IMR-90 (cell line): ENCODE measurements at regions not wholly inside any gene's neighbourhood (a gene's known extent, or its start where the extent isn't known, plus 50 kb on each side); places are given as distances from the start of the nearest gene placed in this dataset.

Experiments
- ATAC-seq: fragments of 200-7000 bp; cut with Tn5 transposase; 2 replicates; pipeline ENCODE4 v1.9.1; 2020; ENCODE audit warnings: low read depth, mild to moderate bottlenecking, moderate library complexity
- BruUV-seq: library from RNA; stranded (reverse); fragments of 400-500 nt; replicated peaks from 2 replicates; lab custom pipeline; 2021; lab: Mats Ljungman, UMichigan
- CTCF ChIA-PET: fragments of 300-600 bp; formaldehyde crosslinking; extraction: SDS; loops from one replicate; lab custom pipeline; 2021; ENCODE audit warnings: antibody characterized with exemption; lab: Yijun Ruan, JAX
- POLR2A ChIA-PET: fragments of 300-600 bp; sonication (Branson Sonifier 250); formaldehyde crosslinking; loops from one replicate; lab custom pipeline; 2022; ENCODE audit warnings: antibody characterized with exemption; ENCODE audit not compliant: unreplicated experiment; lab: Charles Lee
- DNase-seq: peaks from one replicate; pipeline ENCODE4 v3.0.0; 2013
- H2AFZ ChIP-seq: replicated peaks from 2 replicates; pipeline ENCODE3; 2013; ENCODE audit warnings: low read length, mild to moderate bottlenecking; ENCODE audit not compliant: poor library complexity
- H2AK5ac ChIP-seq: 2 replicates; pipeline ENCODE4 v1.6.1; 2013; ENCODE audit warnings: low read depth, low read length, inconsistent platforms
- H2AK9ac ChIP-seq: replicated peaks from 2 replicates; pipeline ENCODE3; 2013; ENCODE audit warnings: mild to moderate bottlenecking, low read depth, low read length, moderate library complexity; ENCODE audit not compliant: poor library complexity
- H2BK120ac ChIP-seq: 2 replicates; pipeline ENCODE4 v1.6.1; 2013; ENCODE audit warnings: low read depth, low read length, inconsistent platforms
- H2BK15ac ChIP-seq: 3 replicates; pipeline ENCODE4 v1.6.1; 2013; ENCODE audit warnings: low read depth, low read length, inconsistent platforms
- H2BK20ac ChIP-seq: 2 replicates; pipeline ENCODE4 v1.6.1; 2013; ENCODE audit warnings: low read depth, mild to moderate bottlenecking, inconsistent platforms, low read length, moderate library complexity
- H2BK5ac ChIP-seq: 2 replicates; pipeline ENCODE4 v1.6.1; 2013; ENCODE audit warnings: mild to moderate bottlenecking, low read depth, low read length, inconsistent platforms; ENCODE audit not compliant: poor library complexity, severe bottlenecking
- H3K14ac ChIP-seq: replicated peaks from 2 replicates; pipeline ENCODE4 v1.6.1; 2013; ENCODE audit warnings: low read depth, low read length, inconsistent platforms
- H3K18ac ChIP-seq: 2 replicates; pipeline ENCODE4 v1.6.1; 2013; ENCODE audit warnings: low read depth, low read length, control low read depth
- H3K23ac ChIP-seq: 2 replicates; pipeline ENCODE4 v1.6.1; 2013; ENCODE audit warnings: low read depth, low read length, inconsistent platforms
- H3K27ac ChIP-seq: 2 replicates; pipeline ENCODE4 v1.5.1; 2013; ENCODE audit warnings: mild to moderate bottlenecking, control low read depth, low read length; ENCODE audit not compliant: insufficient read depth
- H3K27me3 ChIP-seq: 2 replicates; pipeline ENCODE4 v1.6.1; 2013; ENCODE audit warnings: low read length; ENCODE audit not compliant: control insufficient read depth, insufficient read depth
- H3K36me3 ChIP-seq: 2 replicates; pipeline ENCODE4 v1.6.1; 2013; ENCODE audit warnings: low read length, mixed read lengths; ENCODE audit not compliant: control insufficient read depth, insufficient read depth
- H3K4ac ChIP-seq: 2 replicates; pipeline ENCODE4 v1.6.1; 2013; ENCODE audit warnings: low read depth, low read length, inconsistent platforms
- H3K4me1 ChIP-seq: 2 replicates; pipeline ENCODE4 v1.6.1; 2013; ENCODE audit warnings: low read length, mixed read lengths; ENCODE audit not compliant: control insufficient read depth, insufficient read depth
- H3K4me2 ChIP-seq: 2 replicates; pipeline ENCODE4 v1.6.1; 2013; ENCODE audit warnings: low read depth, mild to moderate bottlenecking, control low read depth, low read length, moderate library complexity
- H3K4me3 ChIP-seq: 2 replicates; pipeline ENCODE4 v1.5.1; 2013; ENCODE audit warnings: low read depth, mild to moderate bottlenecking, control low read depth, low read length, moderate library complexity; ENCODE audit not compliant: insufficient read depth
- H3K56ac ChIP-seq: 2 replicates; pipeline ENCODE4 v1.6.1; 2013; ENCODE audit warnings: low read length, inconsistent platforms; ENCODE audit not compliant: insufficient read depth; ENCODE audit errors: extremely low read depth
- H3K79me1 ChIP-seq, 2 experiments: 2 replicates each; pipeline ENCODE4 v1.6.1; 2013; ENCODE audit warnings: low read length in 2 of 2, inconsistent platforms in 1 of 2, low read depth in 1 of 2
- H3K9ac ChIP-seq: 2 replicates; pipeline ENCODE4 v1.6.1; 2013; ENCODE audit warnings: low read depth, low read length, control low read depth
- H3K9me1 ChIP-seq: 2 replicates; pipeline ENCODE4 v1.6.1; 2013; ENCODE audit warnings: low read length, inconsistent platforms; ENCODE audit not compliant: insufficient read depth
- H3K9me3 ChIP-seq: 2 replicates; pipeline ENCODE4 v1.6.1; 2013; ENCODE audit warnings: low read length; ENCODE audit not compliant: control insufficient read depth, insufficient read depth
- H4K20me1 ChIP-seq: 2 replicates; pipeline ENCODE4 v1.6.1; 2013; ENCODE audit warnings: low read length, inconsistent platforms; ENCODE audit not compliant: insufficient read depth
- H4K5ac ChIP-seq: 2 replicates; pipeline ENCODE4 v1.6.1; 2013; ENCODE audit warnings: mild to moderate bottlenecking, low read depth, low read length, control low read depth
- H4K8ac ChIP-seq, 2 experiments: 2 replicates each; pipeline ENCODE4 v1.6.1; 2013; ENCODE audit warnings: low read depth in 2 of 2, low read length in 2 of 2, control low read depth in 1 of 2, inconsistent platforms in 1 of 2
- H4K91ac ChIP-seq: 2 replicates; pipeline ENCODE4 v1.6.1; 2013; ENCODE audit warnings: low read depth, low read length, inconsistent platforms; ENCODE audit not compliant: insufficient read depth
- BHLHE40 ChIP-seq: fragments of 150-350 bp; IDR thresholded peaks from 2 replicates; pipeline ENCODE4 v1.6.1; 2016; ENCODE audit warnings: mild to moderate bottlenecking, low read depth, low read length
- CEBPB ChIP-seq: IDR thresholded peaks from 2 replicates; pipeline ENCODE4 v1.6.1; 2012; ENCODE audit warnings: low read depth, low read length, improper control_type of control experiment
- CHD1 ChIP-seq: IDR thresholded peaks from 2 replicates; pipeline ENCODE4 v1.6.1; 2012; ENCODE audit warnings: low read depth, low read length, improper control_type of control experiment
- FOS ChIP-seq: fragments of 150-350 bp; IDR thresholded peaks from 2 replicates; pipeline ENCODE4 v1.6.1; 2016; ENCODE audit warnings: low read depth, low read length
- MAFK ChIP-seq: IDR thresholded peaks from 2 replicates; pipeline ENCODE4 v1.6.1; 2012; ENCODE audit warnings: low read depth, low read length, improper control_type of control experiment
- MAZ ChIP-seq: IDR thresholded peaks from 2 replicates; pipeline ENCODE4 v1.6.1; 2012; ENCODE audit warnings: low read depth, mild to moderate bottlenecking, low read length, improper control_type of control experiment, moderate library complexity, borderline replicate concordance
- MXI1 ChIP-seq: IDR thresholded peaks from 2 replicates; pipeline ENCODE4 v1.6.1; 2012; ENCODE audit warnings: low read depth, mild to moderate bottlenecking, low read length, moderate library complexity, borderline replicate concordance
- NFE2L2 ChIP-seq: fragments of 150-350 bp; IDR thresholded peaks from 2 replicates; pipeline ENCODE4 v1.6.1; 2016; ENCODE audit warnings: low read depth, mild to moderate bottlenecking, low read length
- POLR2A ChIP-seq: IDR thresholded peaks from 2 replicates; pipeline ENCODE4 v1.6.1; 2012; ENCODE audit warnings: mild to moderate bottlenecking, low read depth, low read length
- RCOR1 ChIP-seq: IDR thresholded peaks from 2 replicates; pipeline ENCODE4 v1.6.1; 2012; ENCODE audit warnings: mild to moderate bottlenecking, low read length, improper control_type of control experiment; ENCODE audit not compliant: insufficient replicate concordance
- USF2 ChIP-seq: fragments of 150-350 bp; IDR thresholded peaks from 2 replicates; pipeline ENCODE4 v1.6.1; 2017; ENCODE audit warnings: mild to moderate bottlenecking, antibody characterized with exemption, low read length, low read depth
- WGBS, 2 experiments: methylation state at CpG; one replicate each; pipeline versions ENCODE4 v1.1.5 to v1.1.7; 2013; ENCODE audit warnings: missing lambda C conversion rate in 2 of 2; ENCODE audit not compliant: insufficient read length in 1 of 2; ENCODE audit errors: extremely low coverage in 2 of 2; 5-methylcytosine and 5-hydroxymethylcytosine counted together
- dilution Hi-C: fragments of 300-500 bp; cut with HindIII; formaldehyde crosslinking; loops from one replicate; pipeline ENCODE4 v1.14.3; 2018; ENCODE audit warnings: low sequenced_read_pairs; ENCODE audit not compliant: unreplicated experiment
- in situ Hi-C: fragments of 300-500 bp; cut with MboI; formaldehyde crosslinking; loops from 3 replicates; pipeline ENCODE4 v1.14.3; 2019; ENCODE audit warnings: low sequenced_read_pairs, inconsistent platforms, mixed read lengths
- intact Hi-C: fragments of 100-400 bp; cut with micrococcal nuclease; formaldehyde crosslinking; loops from 2 replicates; pipeline ENCODE4 v1.10.0; 2022
- TF ChIP-seq, protein P1 (sequence below): conservative IDR thresholded peaks from 2 replicates; pipeline ENCODE4 v1.5.1; 2012; ENCODE audit warnings: mild to moderate bottlenecking, low read depth, low read length, improper control_type of control experiment
- TF ChIP-seq, protein P2 (sequence below): fragments of 150-350 bp; IDR thresholded peaks from 2 replicates; pipeline ENCODE4 v1.6.1; 2016; ENCODE audit warnings: low read depth, mild to moderate bottlenecking, low read length, moderate library complexity, borderline replicate concordance

GRCh38 chr2:195442458-195443175, 214.4 kb upstream of the SLC39A10 start:
- Histone ChIP-seq H4K8ac (no peak overlapping the region), H3K4me3 (no peak overlapping the region), H2BK120ac (no peak overlapping the region), H4K91ac (no peak overlapping the region), H3K9me3 (peaks cover 11% of the 10 kb centered on the region), H3K23ac (no peak overlapping the region), H3K36me3 (no peaks in the 10 kb centered on the region), H3K27ac (no peak overlapping the region), H3K4ac (no peak overlapping the region), H2AK5ac (no peak overlapping the region), H3K9ac (no peak overlapping the region), H2AK9ac (no peak overlapping the region), H3K4me2 (no peak overlapping the region), H3K14ac (no peak overlapping the region), H3K56ac (no peak overlapping the region), H2AFZ (no peak overlapping the region), H2BK5ac (no peak overlapping the region), H3K4me1 (no peaks in the 10 kb centered on the region), H4K5ac (no peak overlapping the region), H3K79me1 (no peaks in the 10 kb centered on the region), H4K20me1 (no peaks in the 10 kb centered on the region), H2BK15ac (no peak overlapping the region), H3K18ac (no peak overlapping the region), H3K9me1 (no peaks in the 10 kb centered on the region), H3K27me3 (no peaks in the 10 kb centered on the region), H2BK20ac (no peak overlapping the region)
- DNase-seq: no peak
- POLR2A ChIA-PET: no interaction called here
- TF ChIP-seq CHD1: no peak
- no peak for TF ChIP-seq MAZ
- no peak for TF ChIP-seq RCOR1
- no peak for TF ChIP-seq NFE2L2
- TF ChIP-seq USF2: no peak
- TF ChIP-seq, protein P1, sequence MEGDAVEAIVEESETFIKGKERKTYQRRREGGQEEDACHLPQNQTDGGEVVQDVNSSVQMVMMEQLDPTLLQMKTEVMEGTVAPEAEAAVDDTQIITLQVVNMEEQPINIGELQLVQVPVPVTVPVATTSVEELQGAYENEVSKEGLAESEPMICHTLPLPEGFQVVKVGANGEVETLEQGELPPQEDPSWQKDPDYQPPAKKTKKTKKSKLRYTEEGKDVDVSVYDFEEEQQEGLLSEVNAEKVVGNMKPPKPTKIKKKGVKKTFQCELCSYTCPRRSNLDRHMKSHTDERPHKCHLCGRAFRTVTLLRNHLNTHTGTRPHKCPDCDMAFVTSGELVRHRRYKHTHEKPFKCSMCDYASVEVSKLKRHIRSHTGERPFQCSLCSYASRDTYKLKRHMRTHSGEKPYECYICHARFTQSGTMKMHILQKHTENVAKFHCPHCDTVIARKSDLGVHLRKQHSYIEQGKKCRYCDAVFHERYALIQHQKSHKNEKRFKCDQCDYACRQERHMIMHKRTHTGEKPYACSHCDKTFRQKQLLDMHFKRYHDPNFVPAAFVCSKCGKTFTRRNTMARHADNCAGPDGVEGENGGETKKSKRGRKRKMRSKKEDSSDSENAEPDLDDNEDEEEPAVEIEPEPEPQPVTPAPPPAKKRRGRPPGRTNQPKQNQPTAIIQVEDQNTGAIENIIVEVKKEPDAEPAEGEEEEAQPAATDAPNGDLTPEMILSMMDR: no peak
- no peak for TF ChIP-seq CEBPB
- no peak for TF ChIP-seq POLR2A
- TF ChIP-seq MXI1: no peak
- TF ChIP-seq, protein P2, sequence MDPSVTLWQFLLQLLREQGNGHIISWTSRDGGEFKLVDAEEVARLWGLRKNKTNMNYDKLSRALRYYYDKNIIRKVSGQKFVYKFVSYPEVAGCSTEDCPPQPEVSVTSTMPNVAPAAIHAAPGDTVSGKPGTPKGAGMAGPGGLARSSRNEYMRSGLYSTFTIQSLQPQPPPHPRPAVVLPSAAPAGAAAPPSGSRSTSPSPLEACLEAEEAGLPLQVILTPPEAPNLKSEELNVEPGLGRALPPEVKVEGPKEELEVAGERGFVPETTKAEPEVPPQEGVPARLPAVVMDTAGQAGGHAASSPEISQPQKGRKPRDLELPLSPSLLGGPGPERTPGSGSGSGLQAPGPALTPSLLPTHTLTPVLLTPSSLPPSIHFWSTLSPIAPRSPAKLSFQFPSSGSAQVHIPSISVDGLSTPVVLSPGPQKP: no peak
- no peak for TF ChIP-seq FOS
- no peak for TF ChIP-seq BHLHE40
- no peak for TF ChIP-seq MAFK
- CTCF ChIA-PET: no interaction called here
- no CpG with 5 or more reads among the region's 3 CpGs for WGBS, 2 experiments
- no TSS peak for BruUV-seq
- intact Hi-C loops: no loop called here
- dilution Hi-C loops: no loop called here
- in situ Hi-C loops: no loop called here
- ATAC-seq: no peak
